ENCODE measurements at regions not wholly inside any gene's neighbourhood (a gene's known extent, or its start where the extent isn't known, plus 50 kb on each side); places are given as distances from the start of the nearest gene placed in this dataset.

DNA sequence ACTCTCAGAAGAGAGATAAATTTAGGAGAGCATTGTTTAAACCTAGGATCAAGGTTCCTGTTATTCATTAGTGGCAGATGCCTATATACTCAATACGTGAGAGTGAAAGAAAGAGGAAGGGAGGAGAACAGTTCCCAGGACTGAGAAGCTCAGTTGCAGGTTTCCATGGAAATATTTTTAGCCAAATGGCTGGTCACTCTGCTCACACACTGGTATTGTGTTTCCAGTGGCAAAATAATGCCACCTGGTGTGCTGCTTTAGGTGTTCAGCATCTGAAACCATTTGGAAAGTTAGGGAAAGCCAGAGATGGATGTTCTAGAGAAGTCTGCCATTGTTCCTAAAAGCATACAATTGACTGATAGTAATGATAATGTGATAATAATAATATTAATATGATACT, 827.7 kb downstream of the SORCS3 start:
- Histone ChIP-seq H3K27ac (ENCODE audit: low read depth, low read length) (no peak overlapping the region), H3K56ac (replicated peaks; ENCODE audit: insufficient read length, low read depth, low read length) (no peak overlapping the region), H3K4me2 (ENCODE audit: insufficient read depth in 1 of 2, low read depth in 2 of 2, low read length in 2 of 2) (no peak overlapping the region), H3K9me3 (ENCODE audit: insufficient read depth in 2 of 2, low read depth in 1 of 2, low read length in 1 of 2) (no peaks in the 10 kb centered on the region; a peak in 1 of 4 replicates), H3K14ac (ENCODE audit: insufficient read length) (no peak overlapping the region), H3K79me1 (ENCODE audit: low read depth, low read length) (no peaks in the 10 kb centered on the region), H2BK12ac (ENCODE audit: low read depth, low read length) (no peak overlapping the region), H3K23me2 (ENCODE audit: low read depth, low read length) (no peaks in the 10 kb centered on the region; the same call in 1 of the 2 replicates), H2BK15ac (ENCODE audit: low read length) (no peak overlapping the region), H2BK120ac (replicated peaks; ENCODE audit: low read depth, low read length) (no peak overlapping the region), H3K36me3 (ENCODE audit: control insufficient read depth in 2 of 4, insufficient read depth in 4 of 4, low read length in 3 of 4) (no peaks in the 10 kb centered on the region), H3K79me2 (ENCODE audit: control insufficient read depth in 1 of 2, insufficient read depth in 2 of 2, low read length in 2 of 2) (no peaks in the 10 kb centered on the region), H3K23ac (ENCODE audit: insufficient read length) (no peak overlapping the region), H3K9ac (replicated peaks in 1 of 4; ENCODE audit: extremely low read depth in 1 of 4, low read depth in 3 of 4, low read length in 3 of 4) (no peak overlapping the region), H3K4me3 (ENCODE audit: extremely low read depth in 1 of 4, insufficient read depth in 2 of 4, low read depth in 3 of 4, low read length in 4 of 4) (no peak overlapping the region), H2AFZ (ENCODE audit: low read length) (no peak overlapping the region), H3K27me3 (replicated peaks in 1 of 4; ENCODE audit: control insufficient read depth in 3 of 4, extremely low read depth in 1 of 4, insufficient read depth in 3 of 4, low read length in 3 of 4) (peaks cover 0 to 1% (median 0%) of the 10 kb centered on the region in 4 experiments; a peak in 1 of 7 replicates), H2AK5ac (ENCODE audit: low read depth, low read length) (no peak overlapping the region), H4K5ac (ENCODE audit: insufficient read length, low read depth, low read length) (no peak overlapping the region), H4K20me1 (replicated peaks in 1 of 2; ENCODE audit: control insufficient read depth in 1 of 2, insufficient read depth in 2 of 2, low read length in 2 of 2) (no peaks in the 10 kb centered on the region), H2BK5ac (ENCODE audit: low read depth, low read length) (no peak overlapping the region), H4K91ac (replicated peaks; ENCODE audit: insufficient read length, low read length) (no peak overlapping the region), H4K8ac (ENCODE audit: extremely low read depth, insufficient read depth, low read length) (no peak overlapping the region), H3K18ac (ENCODE audit: extremely low read depth, low read length) (no peak overlapping the region), H3K4me1 (replicated peaks in 1 of 4; ENCODE audit: control insufficient read depth in 3 of 4, insufficient read depth in 4 of 4, low read length in 3 of 4) (no peaks in the 10 kb centered on the region), H3K4ac (replicated peaks; ENCODE audit: insufficient read length, low read depth, low read length) (no peak overlapping the region), H2BK20ac (ENCODE audit: low read length) (no peak overlapping the region)
- DNase-seq (ENCODE audit: low read depth in 1 of 2, low spot score in 2 of 2) (no peak), FAIRE-seq (no peak)
- CTCF ChIA-PET (ENCODE audit: partially characterized antibody): no interaction called here
- 100% methylated on average over 1 of the region's 1 CpG; no CpG with 5 or more reads in 1 of the 2 experiments for WGBS, 2 experiments (ENCODE audit: extremely low coverage in 1 of 2, insufficient coverage in 1 of 2, insufficient read length in 1 of 2, insufficient replicate concordance in 2 of 2, low coverage in 1 of 2, low lambda C conversion rate in 2 of 2, missing lambda C conversion rate in 1 of 2)
- POLR2A ChIA-PET (ENCODE audit: partially characterized antibody): no interaction called here
- TF ChIP-seq CBX5 (IDR thresholded peaks at IDR 0.05; ENCODE audit: low read depth, low read length): no peak
- no peak for TF ChIP-seq HDAC2 (IDR thresholded peaks at IDR 0.05; ENCODE audit: borderline replicate concordance in 1 of 2, low read depth in 2 of 2, low read length in 2 of 2)
- 0 out of 4 replicates have a peak, but pooled peaks of 1 of the 2 experiments have one; percentile 10 for TF ChIP-seq RAD21 (IDR thresholded peaks at IDR 0.05 in 1 of 2, conservative IDR thresholded peaks at IDR 0.05 in 1 of 2; ENCODE audit: low read depth in 2 of 2, low read length in 2 of 2)
- TF ChIP-seq NANOG (IDR thresholded peaks at IDR 0.05; ENCODE audit: insufficient read depth, low read depth, low read length, poor library complexity, severe bottlenecking): no peak
